BE2C (cell line): ENCODE measurements at regions not wholly inside any gene's neighbourhood (a gene's known extent, or its start where the extent isn't known, plus 50 kb on each side); places are given as distances from the start of the nearest gene placed in this dataset.

Experiments
- DNase-seq: peaks from one replicate; pipeline ENCODE4 v3.0.0-alpha.2; 2020
- H3K27me3 ChIP-seq: fragments of 250-450 bp; sonication (Bioruptor Pico); 2 replicates; pipeline ENCODE4 v1.5.1; 2020; ENCODE audit warnings: mild to moderate bottlenecking
- H3K36me3 ChIP-seq: fragments of 250-450 bp; sonication (Bioruptor Pico); 2 replicates; pipeline ENCODE4 v1.5.1; 2020; ENCODE audit warnings: mild to moderate bottlenecking
- H3K4me1 ChIP-seq: fragments of 250-450 bp; sonication (Bioruptor Pico); 2 replicates; pipeline ENCODE4 v1.5.1; 2020
- H3K4me3 ChIP-seq: 2 replicates; pipeline ENCODE4 v1.5.1; 2011; ENCODE audit warnings: low read depth, low read length
- H3K9me3 ChIP-seq: fragments of 250-450 bp; sonication (Bioruptor Pico); 2 replicates; pipeline ENCODE4 v1.5.1; 2020
- CTCF ChIP-seq: IDR thresholded peaks from 2 replicates; pipeline ENCODE4 v1.5.1; 2012; ENCODE audit warnings: mild to moderate bottlenecking, low read depth, low read length

- TF ChIP-seq CTCF = no peak
- no peaks in the 10 kb centered on the region for H3K9me3 ChIP-seq
- H3K36me3 ChIP-seq = no peaks in the 10 kb centered on the region
- no peak for DNase-seq
- no peaks in the 10 kb centered on the region for H3K4me1 ChIP-seq
- no peaks in the 10 kb centered on the region for H3K27me3 ChIP-seq
- H3K4me3 ChIP-seq = no peak overlapping the region
Measured at GRCh38 chr11:39435641-39436040, 2023.8 kb downstream of the LRRC4C start.

- TF ChIP-seq CTCF = no peak
- Histone ChIP-seq H3K36me3 (no peaks in the 10 kb centered on the region), H3K27me3 (no peaks in the 10 kb centered on the region), H3K4me3 (no peak overlapping the region), H3K9me3 (no peaks in the 10 kb centered on the region), H3K4me1 (no peaks in the 10 kb centered on the region)
- no peak for DNase-seq
Measured at GRCh38 chr11:39434466-39434865, 2025.0 kb downstream of the LRRC4C start.

GRCh38 chr11:39432929-39433328 is 2026.5 kb downstream of the LRRC4C start:
- Histone ChIP-seq H3K4me1 (no peaks in the 10 kb centered on the region), H3K36me3 (no peaks in the 10 kb centered on the region), H3K4me3 (no peak overlapping the region), H3K9me3 (no peaks in the 10 kb centered on the region), H3K27me3 (no peaks in the 10 kb centered on the region)
- TF ChIP-seq CTCF = no peak
- DNase-seq = no peak

GRCh38 chr11:39425226-39425625 is 2034.2 kb downstream of the LRRC4C start:
- Histone ChIP-seq H3K36me3 (no peaks in the 10 kb centered on the region), H3K4me3 (no peak overlapping the region), H3K27me3 (no peaks in the 10 kb centered on the region), H3K9me3 (no peaks in the 10 kb centered on the region), H3K4me1 (no peaks in the 10 kb centered on the region)
- TF ChIP-seq CTCF = no peak
- DNase-seq = no peak

GRCh38 chr11:39412117-39412516 is 2047.3 kb downstream of the LRRC4C start:
- Histone ChIP-seq H3K27me3 (no peaks in the 10 kb centered on the region), H3K4me1 (no peaks in the 10 kb centered on the region), H3K4me3 (no peak overlapping the region), H3K36me3 (no peaks in the 10 kb centered on the region), H3K9me3 (no peaks in the 10 kb centered on the region)
- no peak for TF ChIP-seq CTCF
- no peak for DNase-seq

GRCh38 chr11:39385911-39386310 is 2073.5 kb downstream of the LRRC4C start:
- Histone ChIP-seq H3K9me3 (no peaks in the 10 kb centered on the region), H3K36me3 (no peaks in the 10 kb centered on the region), H3K4me3 (no peak overlapping the region), H3K27me3 (no peaks in the 10 kb centered on the region), H3K4me1 (no peaks in the 10 kb centered on the region)
- TF ChIP-seq CTCF = no peak
- DNase-seq = no peak
